ENCODE measurements at regions not wholly inside any gene's neighbourhood (a gene's known extent, or its start where the extent isn't known, plus 50 kb on each side); places are given as distances from the start of the nearest gene placed in this dataset.

DNA sequence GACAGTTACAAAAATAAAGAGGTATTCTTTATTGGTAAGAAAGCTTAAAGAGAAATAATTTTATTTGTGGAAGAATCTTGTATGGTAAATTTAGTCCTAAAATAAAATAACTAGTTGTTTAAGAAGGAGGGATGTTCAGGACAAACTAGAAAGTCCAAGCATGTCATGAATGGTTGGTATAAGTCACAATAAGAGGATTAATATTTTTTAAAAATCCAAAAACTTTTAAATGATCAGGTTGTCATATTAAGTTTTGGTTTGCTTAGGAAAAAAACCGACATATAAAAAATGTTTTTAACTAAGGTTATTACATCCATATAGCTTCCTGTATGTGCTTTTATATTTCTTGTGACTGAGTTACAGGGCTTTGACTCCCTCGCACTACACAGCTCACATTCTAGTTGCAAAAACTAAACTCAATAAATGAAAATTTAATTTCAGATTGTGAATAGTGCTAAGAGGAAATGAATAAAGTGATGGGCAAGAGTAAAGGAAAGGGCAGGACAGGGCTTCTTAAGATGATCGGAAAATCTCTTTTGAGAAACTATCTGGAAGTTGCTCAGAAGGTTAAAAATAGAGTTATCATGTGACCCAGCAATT, 80.7 kb upstream of the METAP2 start:
- TF ChIP-seq POLR2A (IDR thresholded peaks at IDR 0.05; ENCODE audit: low read length) = no peak
- no peak for TF ChIP-seq GATA1 (IDR thresholded peaks at IDR 0.05; ENCODE audit: low read depth, low read length)
- peak; percentile 51 to 66 for DNase-seq

DNA sequence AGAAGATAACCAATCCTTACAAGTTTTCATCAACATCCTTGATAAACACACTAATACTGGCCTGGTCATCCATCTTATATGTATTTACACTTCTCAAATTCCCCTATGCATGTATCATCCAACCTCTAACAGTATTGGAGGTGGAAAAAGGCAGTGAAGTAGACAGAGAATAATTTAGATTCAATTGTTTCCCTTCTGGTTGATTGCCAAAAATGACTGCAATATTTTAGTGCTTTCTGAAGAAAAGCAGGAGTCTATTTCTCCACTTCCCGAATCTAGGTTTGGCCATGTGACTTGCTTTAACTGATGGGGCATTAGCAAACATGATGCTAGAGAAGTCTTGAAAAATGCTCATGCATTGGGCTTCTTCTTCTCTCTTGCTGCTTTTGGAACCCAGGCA, 78.3 kb upstream of the METAP2 start:
- DNase-seq = no peak
- no peak for TF ChIP-seq GATA1 (IDR thresholded peaks at IDR 0.05; ENCODE audit: low read depth, low read length)
- no peak for TF ChIP-seq POLR2A (IDR thresholded peaks at IDR 0.05; ENCODE audit: low read length)

DNA sequence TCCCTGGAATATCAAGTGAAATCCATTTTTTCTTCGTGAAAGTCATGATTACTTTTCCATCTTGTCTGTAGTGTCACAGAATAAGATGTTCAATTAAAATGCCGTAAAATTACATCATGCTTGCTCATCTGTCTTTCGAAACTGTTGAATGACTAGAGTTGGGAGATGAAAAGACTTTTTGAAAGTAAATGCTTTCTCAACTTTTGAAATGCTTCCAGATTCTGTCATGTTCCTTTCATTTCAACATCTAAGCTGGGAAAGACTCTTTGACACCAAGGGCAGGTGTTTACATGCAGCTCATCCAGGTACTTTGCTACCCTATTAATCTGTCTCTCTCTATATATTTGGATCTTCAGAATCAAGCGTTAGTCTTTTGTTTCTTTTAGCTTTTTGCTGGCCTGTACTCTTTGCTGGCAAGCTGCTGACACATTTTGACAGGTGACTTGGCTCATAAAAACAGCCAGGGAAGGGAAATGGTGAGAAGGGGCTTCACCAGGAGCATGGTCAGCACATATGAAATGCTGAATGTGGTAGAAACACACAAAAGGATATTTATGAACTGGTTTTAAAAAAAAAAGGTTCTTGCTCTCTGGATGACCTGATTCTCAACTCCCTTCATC, 77.0 kb upstream of the METAP2 start:
- no peak for TF ChIP-seq POLR2A (IDR thresholded peaks at IDR 0.05; ENCODE audit: low read length)
- TF ChIP-seq GATA1 (IDR thresholded peaks at IDR 0.05; ENCODE audit: low read depth, low read length) = no peak
- peak in 1 of 2 experiments; percentile 11 for DNase-seq

DNA sequence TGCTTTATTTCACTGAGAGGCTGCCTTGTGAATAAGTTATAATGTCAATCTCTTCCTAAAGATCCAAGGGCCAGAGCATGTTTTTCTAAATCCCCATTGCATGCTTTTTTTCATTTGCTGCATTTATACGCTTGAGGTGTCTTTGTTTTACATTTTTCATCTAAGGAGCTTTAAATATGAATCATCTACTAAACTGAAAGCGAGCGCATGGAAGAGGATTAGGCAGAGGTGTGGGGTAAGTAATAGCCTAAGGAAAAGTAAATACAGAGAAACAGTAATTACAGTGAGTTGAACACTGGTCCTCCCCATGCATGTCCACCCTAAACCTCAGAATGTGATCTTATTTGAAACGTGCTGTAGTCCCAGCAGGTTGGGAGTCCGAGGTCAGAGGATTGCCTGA, 76.4 kb upstream of the METAP2 start:
- DNase-seq = no peak

DNA sequence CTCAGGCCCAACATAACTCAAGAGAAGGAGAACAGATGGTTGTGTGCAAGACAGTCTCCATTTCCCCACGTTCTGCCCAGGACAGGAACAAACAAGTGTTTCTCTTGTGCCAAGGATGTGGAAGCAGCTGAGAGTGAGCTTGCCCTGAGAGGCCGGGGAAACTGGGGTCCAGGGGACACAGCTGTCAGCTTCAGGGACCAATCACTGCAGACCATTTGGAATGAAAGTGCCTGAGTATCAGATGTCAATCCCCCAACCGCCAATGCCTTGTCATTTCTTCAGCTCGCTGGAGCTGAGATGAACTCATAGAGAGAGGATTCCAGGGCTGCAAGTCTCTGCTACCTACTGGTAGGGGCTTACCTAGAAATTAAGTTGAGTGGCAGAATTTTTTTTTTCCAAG, 71.9 kb upstream of the METAP2 start:
- TF ChIP-seq GATA1 (IDR thresholded peaks at IDR 0.05; ENCODE audit: low read depth, low read length) (no peak), POLR2A (IDR thresholded peaks at IDR 0.05; ENCODE audit: low read length) (no peak)

More for the DNA sequence above, 76.4 kb upstream of the METAP2 start:
- TF ChIP-seq POLR2A (IDR thresholded peaks at IDR 0.05; ENCODE audit: low read length) (no peak), GATA1 (IDR thresholded peaks at IDR 0.05; ENCODE audit: low read depth, low read length) (no peak)

DNA sequence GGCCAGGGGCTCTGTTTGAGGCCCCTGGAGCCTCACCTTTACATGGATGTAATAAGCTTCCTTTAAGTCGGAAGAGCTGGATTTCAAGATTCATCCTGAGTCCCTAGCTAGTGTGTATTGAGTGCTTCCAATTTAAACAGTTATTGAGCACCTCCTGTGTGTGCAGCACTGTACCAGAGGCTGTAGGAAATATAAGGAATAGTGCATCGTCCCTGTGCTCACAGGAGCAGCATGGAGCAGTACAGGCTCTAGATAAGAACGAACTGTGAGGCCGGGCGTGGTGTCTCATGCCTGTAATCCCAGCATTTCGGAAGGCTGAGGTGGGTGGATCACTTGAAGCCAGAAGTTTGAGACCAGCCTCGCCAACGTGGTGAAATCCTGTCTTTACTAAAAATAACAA, 65.8 kb upstream of the METAP2 start:
- no peak for DNase-seq
- no peak for TF ChIP-seq POLR2A (IDR thresholded peaks at IDR 0.05; ENCODE audit: low read length)
- TF ChIP-seq GATA1 (IDR thresholded peaks at IDR 0.05; ENCODE audit: low read depth, low read length) = no peak

More for the DNA sequence above, 71.9 kb upstream of the METAP2 start:
- DNase-seq = no peak

DNA sequence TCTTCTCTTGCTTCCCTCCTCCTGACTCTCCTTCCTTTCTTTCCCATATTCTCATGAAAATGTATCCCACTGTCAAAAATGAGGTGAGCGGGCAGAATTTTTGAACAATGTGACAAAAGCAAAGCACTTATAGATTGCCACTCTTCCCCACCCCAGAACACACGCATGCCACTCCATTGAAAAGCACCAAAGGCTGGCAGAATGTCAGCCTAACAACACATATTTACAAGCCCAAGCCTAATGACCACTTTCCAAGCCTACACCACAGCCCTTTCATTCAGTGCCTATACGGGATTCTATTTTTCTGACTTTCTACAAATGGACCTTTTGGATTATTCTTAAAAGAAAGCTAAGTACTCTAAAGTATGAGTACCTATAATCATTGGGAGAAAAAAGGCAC, 62.9 kb upstream of the METAP2 start:
- DNase-seq = no peak
- TF ChIP-seq GATA1 (IDR thresholded peaks at IDR 0.05; ENCODE audit: low read depth, low read length) (no peak), POLR2A (IDR thresholded peaks at IDR 0.05; ENCODE audit: low read length) (no peak)

DNA sequence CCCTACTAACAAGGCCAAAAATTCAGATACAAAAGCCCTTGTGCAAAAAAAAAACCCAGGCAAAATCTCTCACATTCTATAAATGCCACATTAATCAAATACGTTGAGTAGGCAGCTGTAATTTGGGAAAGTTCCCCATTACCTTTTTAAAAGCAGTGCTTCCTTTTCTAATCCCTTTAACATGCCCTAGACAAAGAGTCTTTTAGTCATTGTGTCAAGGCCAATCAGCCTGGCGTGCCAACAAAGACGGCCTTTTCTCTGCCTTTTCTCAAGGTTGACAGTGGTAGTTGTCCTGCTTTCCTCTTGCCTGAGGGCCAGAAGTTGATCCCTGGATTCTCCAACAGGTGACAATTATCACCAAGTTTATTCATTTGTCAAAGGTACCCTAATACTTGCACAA, 62.5 kb upstream of the METAP2 start:
- no peak for DNase-seq
- no peak for TF ChIP-seq GATA1 (IDR thresholded peaks at IDR 0.05; ENCODE audit: low read depth, low read length)
- TF ChIP-seq POLR2A (IDR thresholded peaks at IDR 0.05; ENCODE audit: low read length) = no peak

DNA sequence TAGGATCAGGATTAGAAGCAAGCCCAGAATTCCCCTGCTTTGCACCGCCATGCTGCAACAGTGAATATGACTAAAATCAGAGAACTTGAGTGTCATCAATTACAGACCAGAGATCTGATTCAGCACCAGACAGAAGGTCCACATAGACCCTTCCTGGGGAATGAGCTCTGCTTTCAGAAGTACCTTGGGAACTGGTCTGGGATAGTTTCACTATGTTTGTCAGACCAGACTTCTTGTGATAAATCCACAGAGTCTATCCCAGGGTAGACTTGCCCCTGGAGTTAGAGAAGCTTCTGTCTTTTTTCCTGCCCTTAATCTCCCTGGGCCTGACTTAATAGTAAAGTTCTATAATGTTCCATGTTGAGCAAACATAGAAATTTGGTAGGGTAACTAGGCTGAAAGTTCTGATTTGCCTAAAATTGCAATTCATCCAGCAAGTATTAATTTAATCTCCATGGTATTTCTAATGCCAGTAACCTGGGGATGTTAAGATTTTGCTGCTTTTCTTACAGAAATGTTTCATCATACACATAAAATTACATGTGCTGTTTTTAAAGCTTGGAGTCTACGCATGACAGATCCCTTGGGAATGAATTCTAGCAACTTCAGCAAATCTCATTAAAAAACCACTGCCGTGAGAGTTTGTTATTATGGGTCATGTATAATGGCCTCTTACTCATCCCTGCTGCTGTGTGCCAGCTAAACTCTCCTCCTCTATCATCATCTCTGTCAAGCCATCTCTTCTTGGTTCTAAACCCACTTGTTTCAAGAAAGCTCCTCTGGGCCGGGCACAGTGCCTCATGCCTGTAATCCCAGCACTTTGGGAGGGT, 61.3 kb upstream of the METAP2 start:
- DNase-seq = no peak
- TF ChIP-seq POLR2A (IDR thresholded peaks at IDR 0.05; ENCODE audit: low read length) (no peak), GATA1 (IDR thresholded peaks at IDR 0.05; ENCODE audit: low read depth, low read length) (no peak)

DNA sequence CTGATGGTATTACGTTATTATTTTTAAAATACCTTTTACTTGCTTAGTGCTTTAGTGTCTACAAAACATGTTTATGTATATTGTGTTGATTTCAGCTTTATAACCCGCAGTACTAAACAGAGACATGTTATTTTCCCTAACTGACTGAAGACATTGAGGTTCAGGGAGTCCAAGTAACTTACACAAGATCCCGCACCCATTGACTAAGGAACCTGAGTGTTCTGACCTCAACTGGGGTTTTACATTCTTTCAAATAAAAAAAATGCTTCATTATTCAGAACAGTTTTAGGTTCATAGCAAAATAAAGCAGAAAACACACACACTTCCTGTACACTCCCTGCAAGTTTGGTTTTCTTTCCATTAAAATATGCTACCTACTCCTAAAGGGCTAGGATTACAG, 60.4 kb upstream of the METAP2 start:
- DNase-seq = no peak

DNA sequence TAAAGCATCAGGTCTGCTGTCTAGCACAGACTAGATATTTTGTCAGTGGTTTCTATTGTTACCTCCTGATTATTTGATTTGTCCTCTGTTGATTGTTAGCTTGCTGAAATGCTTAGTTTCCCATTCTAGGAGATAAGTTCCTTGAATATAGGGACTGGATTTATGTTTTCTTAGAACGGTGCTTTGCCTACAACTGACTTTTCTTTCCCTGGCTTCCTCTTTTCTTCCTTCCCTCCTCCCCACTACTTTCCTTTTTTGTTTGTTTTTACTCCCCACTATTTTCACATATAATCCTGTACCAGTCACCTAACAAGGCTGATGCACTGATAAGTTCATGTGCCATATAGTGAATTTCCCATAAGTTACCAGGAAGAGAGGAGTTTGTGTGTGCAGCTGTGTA, 58.5 kb upstream of the METAP2 start:
- DNase-seq = no peak
- no peak for TF ChIP-seq GATA1 (IDR thresholded peaks at IDR 0.05; ENCODE audit: low read depth, low read length)
- TF ChIP-seq POLR2A (IDR thresholded peaks at IDR 0.05; ENCODE audit: low read length) = no peak

More for the DNA sequence above, 60.4 kb upstream of the METAP2 start:
- TF ChIP-seq POLR2A (IDR thresholded peaks at IDR 0.05; ENCODE audit: low read length) (no peak), GATA1 (IDR thresholded peaks at IDR 0.05; ENCODE audit: low read depth, low read length) (no peak)

DNA sequence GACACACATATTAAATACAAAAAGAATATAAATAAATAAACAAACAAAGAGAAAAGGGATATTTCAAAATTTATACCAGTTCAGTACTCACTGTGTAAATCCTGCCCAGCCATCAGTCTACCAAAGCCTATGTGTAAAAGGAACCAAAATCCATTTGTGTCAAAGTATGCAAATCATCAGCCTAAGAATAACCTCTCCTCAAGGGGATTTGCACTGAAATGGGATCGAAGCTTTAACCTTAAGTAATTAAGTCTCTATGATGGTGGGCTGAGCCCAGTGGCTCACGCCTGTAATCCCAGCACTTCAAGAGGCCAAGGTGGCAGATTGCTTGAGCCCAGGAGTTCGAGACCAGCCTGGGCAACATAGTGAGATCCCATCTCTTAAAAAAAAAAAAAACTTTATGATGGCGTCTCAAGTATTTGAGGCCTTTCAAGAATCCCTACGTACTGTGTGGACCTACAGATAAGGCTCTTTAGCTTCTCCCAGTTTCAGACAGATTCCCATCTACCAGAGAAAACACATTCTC, 57.8 kb upstream of the METAP2 start:
- DNase-seq = peak in 1 of 2 experiments; percentile 5
- TF ChIP-seq POLR2A (IDR thresholded peaks at IDR 0.05; ENCODE audit: low read length) (no peak), GATA1 (IDR thresholded peaks at IDR 0.05; ENCODE audit: low read depth, low read length) (no peak)

DNA sequence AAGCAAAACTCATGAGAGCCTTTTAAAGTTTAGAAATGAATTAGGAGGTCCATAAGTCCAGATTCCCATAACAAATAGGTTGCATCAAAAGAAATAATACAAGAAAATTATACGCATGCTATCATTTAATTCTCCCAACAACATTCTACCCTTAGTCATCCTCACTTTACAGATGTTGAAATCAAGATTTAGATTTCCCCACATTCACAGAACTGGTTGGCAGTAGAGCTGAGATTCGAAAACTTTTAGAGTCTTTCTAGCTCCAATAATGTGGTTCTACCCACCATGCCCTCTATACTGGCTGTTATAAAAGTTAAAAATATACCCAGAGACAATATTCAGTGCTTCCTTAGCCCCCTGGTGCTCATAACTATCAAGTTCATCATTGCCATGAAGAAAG, 56.6 kb upstream of the METAP2 start:
- DNase-seq = no peak
- no peak for TF ChIP-seq POLR2A (IDR thresholded peaks at IDR 0.05; ENCODE audit: low read length)
- TF ChIP-seq GATA1 (IDR thresholded peaks at IDR 0.05; ENCODE audit: low read depth, low read length) = no peak

DNA sequence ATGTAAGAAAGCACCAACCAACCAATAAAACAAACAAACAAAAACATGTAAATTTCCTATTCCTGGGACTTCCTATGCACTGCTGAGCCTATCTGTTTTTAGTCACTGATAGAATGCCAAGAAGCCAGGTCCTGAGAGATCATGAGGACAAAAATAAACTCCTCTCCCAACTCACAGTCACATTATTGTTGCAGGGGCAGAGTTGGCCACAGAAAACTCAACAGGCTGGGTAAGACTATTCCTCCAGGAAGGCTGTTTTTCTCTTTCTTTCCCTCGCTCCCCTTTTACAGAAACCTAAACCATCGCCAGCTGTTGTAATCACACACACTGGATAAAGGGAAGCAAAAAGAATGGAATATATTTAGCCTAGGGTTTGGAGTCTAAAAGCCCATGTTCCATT, 55.8 kb upstream of the METAP2 start:
- no peak for DNase-seq
- no peak for TF ChIP-seq POLR2A (IDR thresholded peaks at IDR 0.05; ENCODE audit: low read length)
- TF ChIP-seq GATA1 (IDR thresholded peaks at IDR 0.05; ENCODE audit: low read depth, low read length) = no peak
